ENCODE measurements at regions not wholly inside any gene's neighbourhood (a gene's known extent, or its start where the extent isn't known, plus 50 kb on each side); places are given as distances from the start of the nearest gene placed in this dataset.

- no peaks in the 10 kb centered on the region for H3K27me3 ChIP-seq (ENCODE audit: insufficient read depth, low read depth, low read length)
- no peaks in the 10 kb centered on the region for H3K9me2 ChIP-seq (ENCODE audit: insufficient read depth, low read length)
- H3F3A ChIP-seq (ENCODE audit: insufficient read depth, low read length, poor library complexity, severe bottlenecking), result no peaks in the 10 kb centered on the region
- no peak overlapping the region for H3K9ac ChIP-seq (ENCODE audit: low read length)
- no peaks in the 10 kb centered on the region for H3K36me3 ChIP-seq (ENCODE audit: insufficient read depth, low read length)
- no peaks in the 10 kb centered on the region for H3K79me2 ChIP-seq (replicated peaks; ENCODE audit: insufficient read depth, low read length)
- H3K4me3 ChIP-seq (ENCODE audit: low read length), result no peak overlapping the region
- no peak overlapping the region for H3K4me2 ChIP-seq (ENCODE audit: low read length)
- no peak overlapping the region for H3K27ac ChIP-seq (ENCODE audit: low read length)
- no peaks in the 10 kb centered on the region for H3K9me3 ChIP-seq (ENCODE audit: low read length)
- TF ChIP-seq SMC3 (conservative IDR thresholded peaks at IDR 0.05; ENCODE audit: poor library complexity), result no peak
- TF ChIP-seq EZH2 (IDR thresholded peaks at IDR 0.05; ENCODE audit: borderline replicate concordance, insufficient read depth, low read length, poor library complexity, severe bottlenecking), result no peak
- TF ChIP-seq CTCF (IDR thresholded peaks at IDR 0.05; ENCODE audit: poor library complexity, severe bottlenecking), result no peak
- no peak for TF ChIP-seq EP300 (conservative IDR thresholded peaks at IDR 0.05; ENCODE audit: poor library complexity, severe bottlenecking)
- no peak for TF ChIP-seq REST (IDR thresholded peaks at IDR 0.05; ENCODE audit: borderline replicate concordance)
- no peak for TF ChIP-seq TAF1 (IDR thresholded peaks at IDR 0.05; ENCODE audit: low read depth)
- no peak for TF ChIP-seq MXI1 (conservative IDR thresholded peaks at IDR 0.05; ENCODE audit: poor library complexity, severe bottlenecking)
- TF ChIP-seq RAD21 (conservative IDR thresholded peaks at IDR 0.05), result no peak
- no peak for TF ChIP-seq POLR2AphosphoS5 (IDR thresholded peaks at IDR 0.05)
- H2AFZ ChIP-seq (ENCODE audit: low read depth, low read length), result no peak overlapping the region
- no peaks in the 10 kb centered on the region for H4K20me1 ChIP-seq (ENCODE audit: insufficient read depth)
Observed at GRCh38 chr4:165656399-165656798, 216.6 kb upstream of the TLL1 start.

GRCh38 chr4:165656829-165657490, 216.1 kb upstream of the TLL1 start:
- Histone ChIP-seq H3F3A (ENCODE audit: insufficient read depth, low read length, poor library complexity, severe bottlenecking) (no peaks in the 10 kb centered on the region), H4K20me1 (ENCODE audit: insufficient read depth) (no peaks in the 10 kb centered on the region), H3K79me2 (replicated peaks; ENCODE audit: insufficient read depth, low read length) (no peaks in the 10 kb centered on the region), H3K4me2 (ENCODE audit: low read length) (no peak overlapping the region), H3K27me3 (ENCODE audit: insufficient read depth, low read depth, low read length) (no peaks in the 10 kb centered on the region), H2AFZ (ENCODE audit: low read depth, low read length) (no peak overlapping the region), H3K9ac (ENCODE audit: low read length) (no peak overlapping the region), H3K36me3 (ENCODE audit: insufficient read depth, low read length) (no peaks in the 10 kb centered on the region), H3K9me2 (ENCODE audit: insufficient read depth, low read length) (no peaks in the 10 kb centered on the region), H3K9me3 (ENCODE audit: low read length) (no peaks in the 10 kb centered on the region), H3K27ac (ENCODE audit: low read length) (no peak overlapping the region), H3K4me3 (ENCODE audit: low read length) (no peak overlapping the region)
- no peak for TF ChIP-seq TAF1 (IDR thresholded peaks at IDR 0.05; ENCODE audit: low read depth)
- no peak for TF ChIP-seq EP300 (conservative IDR thresholded peaks at IDR 0.05; ENCODE audit: poor library complexity, severe bottlenecking)
- no peak for TF ChIP-seq SMC3 (conservative IDR thresholded peaks at IDR 0.05; ENCODE audit: poor library complexity)
- no peak for TF ChIP-seq MXI1 (conservative IDR thresholded peaks at IDR 0.05; ENCODE audit: poor library complexity, severe bottlenecking)
- no peak for TF ChIP-seq EZH2 (IDR thresholded peaks at IDR 0.05; ENCODE audit: borderline replicate concordance, insufficient read depth, low read length, poor library complexity, severe bottlenecking)
